GM19240 (cell line): ENCODE measurements at regions not wholly inside any gene's neighbourhood (a gene's known extent, or its start where the extent isn't known, plus 50 kb on each side); places are given as distances from the start of the nearest gene placed in this dataset.

Source experiments
- DNase-seq: peaks from one replicate; pipeline ENCODE4 v3.0.0; 2011; ENCODE audit warnings: low spot score; ENCODE audit not compliant: insufficient read length

GRCh38 chr11:112748252-112748651, 213.0 kb upstream of the NCAM1 start:
- DNase-seq, result no peak

- no peak for DNase-seq
Observed at GRCh38 chr11:112748713-112749543, 212.3 kb upstream of the NCAM1 start.

- no peak for DNase-seq
Observed at GRCh38 chr11:112751329-112751728, 209.9 kb upstream of the NCAM1 start.

GRCh38 chr11:112751772-112752171, 209.4 kb upstream of the NCAM1 start:
- no peak for DNase-seq

GRCh38 chr11:112752563-112752962, 208.7 kb upstream of the NCAM1 start:
- DNase-seq, result no peak

- DNase-seq, result no peak
Observed at GRCh38 chr11:112753706-112754105, 207.5 kb upstream of the NCAM1 start.

- no peak for DNase-seq
Observed at GRCh38 chr11:112759418-112759817, 201.8 kb upstream of the NCAM1 start.

- DNase-seq, result no peak
Observed at GRCh38 chr11:112760396-112761059, 200.7 kb upstream of the NCAM1 start.

- DNase-seq, result no peak
Observed at GRCh38 chr11:112761911-112762706, 199.1 kb upstream of the NCAM1 start.

- no peak for DNase-seq
Observed at GRCh38 chr11:112762707-112763090, 198.5 kb upstream of the NCAM1 start.

GRCh38 chr11:112765337-112765736, 195.9 kb upstream of the NCAM1 start:
- DNase-seq, result no peak

GRCh38 chr11:112769170-112769569, 192.1 kb upstream of the NCAM1 start:
- DNase-seq, result no peak

- DNase-seq, result no peak
Observed at GRCh38 chr11:112769584-112769983, 191.6 kb upstream of the NCAM1 start.

GRCh38 chr11:112770033-112770432, 191.2 kb upstream of the NCAM1 start:
- DNase-seq, result no peak

GRCh38 chr11:112770487-112770886, 190.7 kb upstream of the NCAM1 start:
- no peak for DNase-seq

- DNase-seq, result no peak
Observed at GRCh38 chr11:112771851-112772250, 189.4 kb upstream of the NCAM1 start.

- DNase-seq, result no peak
Observed at GRCh38 chr11:112773264-112773663, 188.0 kb upstream of the NCAM1 start.

- DNase-seq, result no peak
Observed at GRCh38 chr11:112776834-112777233, 184.4 kb upstream of the NCAM1 start.

GRCh38 chr11:112777283-112777751, 183.9 kb upstream of the NCAM1 start:
- no peak for DNase-seq

GRCh38 chr11:112778091-112778876, 182.9 kb upstream of the NCAM1 start:
- no peak for DNase-seq

GRCh38 chr11:112778877-112779266, 182.3 kb upstream of the NCAM1 start:
- DNase-seq, result no peak
